Tibial nerve (tissue), 4 donors: ENCODE measurements at regions not wholly inside any gene's neighbourhood (a gene's known extent, or its start where the extent isn't known, plus 50 kb on each side); places are given as distances from the start of the nearest gene placed in this dataset.
A peak's percentile ranks its signal among the peaks of the same experiment; 100 is the strongest.

Source experiments
- DNase-seq, 2 donors: peaks; one replicate each; pipeline ENCODE4 v3.0.0-alpha.2; 2019; ENCODE audit warnings: low spot score in 2 of 2
- H3K27ac ChIP-seq, 4 donors: fragments of 200-600 bp; sonication (generic) in 3 of 4; one replicate each; pipeline ENCODE4 v1.5.1; 2017 to 2019; ENCODE audit warnings: mild to moderate bottlenecking in 1 of 4
- H3K27me3 ChIP-seq, 2 donors: fragments of 200-600 bp; sonication (generic) in 1 of 2; one replicate each; pipeline versions ENCODE4 v1.5.1 to v1.6.0; 2017 to 2019
- H3K36me3 ChIP-seq, 3 donors: fragments of 200-600 bp; sonication (generic); one replicate each; pipeline ENCODE4 v1.5.1; 2018 to 2019
- H3K4me1 ChIP-seq, 4 donors: fragments of 200-600 bp; sonication (generic) in 3 of 4; one replicate each; pipeline ENCODE4 v1.5.1; 2017 to 2019
- H3K4me3 ChIP-seq, 4 donors: fragments of 200-600 bp; sonication (generic) in 3 of 4; one replicate each; pipeline ENCODE4 v1.5.1; 2017 to 2019; ENCODE audit warnings: mild to moderate bottlenecking in 1 of 4, moderate library complexity in 1 of 4
- H3K9me3 ChIP-seq, 4 donors: fragments of 200-600 bp; sonication (generic) in 3 of 4; one replicate each; pipeline ENCODE4 v1.5.1; 2017 to 2019
- EP300 ChIP-seq, 2 donors: sonication (generic); formaldehyde crosslinking; IDR thresholded peaks; one replicate each; pipeline ENCODE4 v1.6.1; 2017; ENCODE audit warnings: antibody characterized with exemption in 2 of 2, mild to moderate bottlenecking in 1 of 2
- POLR2A ChIP-seq, 2 donors: fragments of 450-650 bp; IDR thresholded peaks; one replicate each; pipeline ENCODE4 v1.6.1; 2017; ENCODE audit warnings: antibody characterized with exemption in 2 of 2, mild to moderate bottlenecking in 2 of 2, moderate library complexity in 2 of 2
- WGBS, 2 donors: methylation state at CpG; one replicate each; pipeline ENCODE4 v1.1.5; 2018; 5-methylcytosine and 5-hydroxymethylcytosine counted together
- TF ChIP-seq, protein P1 (sequence below), 5 experiments: fragments of 200-600 bp in 3 of 5; fragments of 450-650 bp in 2 of 5; sonication (generic) in 3 of 5; IDR thresholded peaks; one replicate each; pipeline ENCODE4 v1.5.1; 2016 to 2019; ENCODE audit warnings: antibody characterized with exemption in 5 of 5, mild to moderate bottlenecking in 3 of 5, moderate library complexity in 2 of 5

DNA sequence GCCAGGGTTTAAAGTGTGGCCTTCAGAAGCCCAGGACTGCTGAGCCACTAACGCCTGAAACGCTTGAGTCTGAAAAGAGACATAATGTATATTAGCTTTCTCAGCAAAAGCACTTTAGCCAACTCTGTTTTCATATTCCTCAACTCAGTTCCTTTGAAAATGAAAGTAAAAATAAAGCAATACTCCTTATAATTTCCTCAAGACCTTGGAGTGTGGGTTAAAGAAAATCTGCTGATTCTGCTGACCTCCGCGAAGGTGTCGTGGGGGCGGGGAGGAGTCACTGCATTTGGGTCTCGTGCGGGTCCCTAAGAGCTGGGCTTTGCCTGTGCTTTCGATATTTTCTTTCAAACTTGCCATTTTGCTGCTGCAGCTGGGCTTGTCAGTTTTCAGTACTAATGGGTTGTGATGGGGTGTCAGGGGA is 142.2 kb upstream of the ARID1B start:
- no peak for DNase-seq
- H3K27me3 ChIP-seq: no peaks in the 10 kb centered on the region
- H3K9me3 ChIP-seq: no peaks in the 10 kb centered on the region
- peaks cover 0 to 14% (median 3%) of the 10 kb centered on the region in 4 donors for H3K4me1 ChIP-seq
- peak overlapping the region in 2 of 4 donors; percentile 21 to 26 for H3K27ac ChIP-seq
- peak overlapping the region; percentile 10 to 42 (median 30) for H3K4me3 ChIP-seq
- TF ChIP-seq EP300 (IDR thresholded peaks at IDR 0.05): no peak
- TF ChIP-seq, protein P1, sequence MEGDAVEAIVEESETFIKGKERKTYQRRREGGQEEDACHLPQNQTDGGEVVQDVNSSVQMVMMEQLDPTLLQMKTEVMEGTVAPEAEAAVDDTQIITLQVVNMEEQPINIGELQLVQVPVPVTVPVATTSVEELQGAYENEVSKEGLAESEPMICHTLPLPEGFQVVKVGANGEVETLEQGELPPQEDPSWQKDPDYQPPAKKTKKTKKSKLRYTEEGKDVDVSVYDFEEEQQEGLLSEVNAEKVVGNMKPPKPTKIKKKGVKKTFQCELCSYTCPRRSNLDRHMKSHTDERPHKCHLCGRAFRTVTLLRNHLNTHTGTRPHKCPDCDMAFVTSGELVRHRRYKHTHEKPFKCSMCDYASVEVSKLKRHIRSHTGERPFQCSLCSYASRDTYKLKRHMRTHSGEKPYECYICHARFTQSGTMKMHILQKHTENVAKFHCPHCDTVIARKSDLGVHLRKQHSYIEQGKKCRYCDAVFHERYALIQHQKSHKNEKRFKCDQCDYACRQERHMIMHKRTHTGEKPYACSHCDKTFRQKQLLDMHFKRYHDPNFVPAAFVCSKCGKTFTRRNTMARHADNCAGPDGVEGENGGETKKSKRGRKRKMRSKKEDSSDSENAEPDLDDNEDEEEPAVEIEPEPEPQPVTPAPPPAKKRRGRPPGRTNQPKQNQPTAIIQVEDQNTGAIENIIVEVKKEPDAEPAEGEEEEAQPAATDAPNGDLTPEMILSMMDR (IDR thresholded peaks at IDR 0.05): no peak
- WGBS, 2 donors: 25 to 36% methylated on average over 9 of the region's 9 CpGs
- no peaks in the 10 kb centered on the region for H3K36me3 ChIP-seq

DNA sequence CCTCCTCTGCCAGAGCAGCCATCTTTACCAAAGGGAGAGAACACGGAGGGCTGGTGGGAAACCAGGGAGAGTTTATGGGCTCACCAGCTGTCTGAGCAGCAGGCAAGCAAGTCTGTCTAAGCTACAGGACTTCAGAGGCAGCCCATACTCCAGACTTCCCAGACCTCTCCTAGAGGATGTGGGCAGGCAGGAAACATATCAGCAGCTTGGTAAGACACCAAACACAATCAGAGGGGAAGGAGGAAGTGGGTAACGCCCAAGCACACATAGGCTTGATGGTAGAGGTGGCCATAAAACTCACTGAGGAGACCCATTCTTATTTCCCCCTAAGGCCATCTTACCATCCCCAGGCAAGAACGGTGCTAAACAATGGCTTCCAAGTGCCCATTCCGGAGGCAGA is 143.1 kb upstream of the ARID1B start:
- DNase-seq: no peak
- no peak for TF ChIP-seq EP300 (IDR thresholded peaks at IDR 0.05)
- TF ChIP-seq, protein P1 (IDR thresholded peaks at IDR 0.05): no peak
- no peak for TF ChIP-seq POLR2A (IDR thresholded peaks at IDR 0.05)
- Histone ChIP-seq H3K9me3 (no peaks in the 10 kb centered on the region), H3K4me3 (no peak overlapping the region), H3K27ac (no peak overlapping the region), H3K27me3 (no peaks in the 10 kb centered on the region), H3K4me1 (peaks cover 0 to 14% (median 3%) of the 10 kb centered on the region in 4 donors), H3K36me3 (no peaks in the 10 kb centered on the region)
- WGBS, 2 donors: 83 to 91% methylated on average over 4 of the region's 4 CpGs

DNA sequence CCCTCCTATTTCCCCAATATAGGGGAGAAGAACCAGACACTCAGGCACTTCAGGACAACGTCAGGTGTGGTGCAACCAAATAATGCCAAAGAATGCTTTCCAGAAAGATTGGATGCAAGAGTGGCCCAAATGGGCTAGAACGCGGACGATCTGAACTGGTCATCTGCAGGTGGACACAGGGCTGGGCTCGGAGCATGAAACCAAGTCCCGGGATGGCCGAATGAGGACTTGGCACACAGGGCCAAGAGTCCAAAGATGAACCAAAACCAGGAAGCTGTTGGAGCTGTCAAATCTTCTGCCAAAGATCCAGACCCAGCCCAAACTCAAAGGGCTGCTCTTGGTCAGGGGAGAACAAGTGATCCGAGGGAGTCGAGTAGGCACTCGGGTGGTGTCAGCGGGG is 143.9 kb upstream of the ARID1B start:
- Histone ChIP-seq H3K4me3 (no peak overlapping the region), H3K9me3 (no peaks in the 10 kb centered on the region), H3K4me1 (peaks cover 0 to 14% (median 3%) of the 10 kb centered on the region in 4 donors), H3K36me3 (no peaks in the 10 kb centered on the region), H3K27ac (no peak overlapping the region), H3K27me3 (no peaks in the 10 kb centered on the region)
- no peak for DNase-seq
- TF ChIP-seq, protein P1 (IDR thresholded peaks at IDR 0.05): no peak
- no peak for TF ChIP-seq POLR2A (IDR thresholded peaks at IDR 0.05)
- no peak for TF ChIP-seq EP300 (IDR thresholded peaks at IDR 0.05)
- WGBS, 2 donors: 88 to 96% methylated on average over 11 of the region's 11 CpGs

DNA sequence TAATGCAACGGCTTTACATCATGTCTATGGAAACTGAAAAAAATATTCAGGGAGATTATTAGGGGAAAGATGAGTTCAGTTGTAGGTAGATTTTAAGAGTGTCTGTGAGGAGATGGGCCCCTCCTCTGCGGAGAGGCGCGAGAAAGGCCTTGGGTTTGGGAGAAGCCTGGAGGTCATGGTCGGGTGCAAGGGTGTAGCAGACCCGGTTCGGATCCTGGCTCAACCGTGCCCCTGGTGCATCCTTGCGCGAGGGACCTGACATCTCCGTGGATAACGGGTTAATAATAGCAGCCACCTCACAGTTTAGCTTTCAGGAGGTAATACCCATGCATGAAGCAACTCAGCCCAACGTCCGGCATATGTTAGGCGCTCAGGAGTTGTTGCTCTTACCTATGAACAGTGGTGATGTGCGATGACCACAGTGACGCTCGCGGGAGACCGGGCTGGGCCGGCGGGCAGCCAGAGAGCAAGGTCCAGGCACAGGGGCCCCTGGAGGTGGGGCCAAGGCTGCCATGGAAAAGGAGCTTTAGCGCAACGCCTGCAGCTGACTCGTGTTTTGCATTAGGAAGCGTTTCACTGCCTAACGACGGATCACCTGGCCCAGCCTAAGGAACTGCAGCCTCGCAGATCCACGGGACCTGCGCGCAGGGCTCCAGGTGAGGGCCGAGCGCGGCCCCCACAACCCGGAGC is 146.4 kb upstream of the ARID1B start:
- 93 to 97% methylated on average over 16 to 30 of the region's 36 CpGs for WGBS, 2 donors

DNA sequence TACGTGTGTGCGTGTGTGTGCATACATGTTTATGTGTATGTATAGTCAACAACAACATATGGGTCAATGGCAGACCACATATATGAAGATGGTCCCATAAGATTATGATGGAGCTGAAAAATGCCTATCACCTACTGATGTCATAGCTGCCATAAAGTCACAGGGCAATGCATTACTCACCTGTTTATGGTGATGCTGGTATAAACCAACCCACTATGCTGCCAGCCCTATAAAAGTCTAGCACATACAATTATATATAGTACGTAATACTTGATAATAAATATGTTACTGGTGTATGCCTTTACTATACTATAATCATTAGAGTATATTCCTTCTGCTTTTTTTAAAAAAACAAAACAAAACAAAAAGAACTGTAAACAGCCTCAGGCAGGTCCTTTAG is 148.4 kb upstream of the ARID1B start:
- Histone ChIP-seq H3K4me3 (no peak overlapping the region), H3K27me3 (no peaks in the 10 kb centered on the region), H3K9me3 (no peaks in the 10 kb centered on the region), H3K4me1 (no peaks in the 10 kb centered on the region), H3K36me3 (no peaks in the 10 kb centered on the region), H3K27ac (no peak overlapping the region)
- DNase-seq: no peak
- TF ChIP-seq, protein P1 (IDR thresholded peaks at IDR 0.05): no peak
- TF ChIP-seq EP300 (IDR thresholded peaks at IDR 0.05) (no peak), POLR2A (IDR thresholded peaks at IDR 0.05) (no peak)
- WGBS, 2 donors: 82 to 83% methylated on average over 3 of the region's 3 CpGs

More for the DNA sequence above, 146.4 kb upstream of the ARID1B start:
- Histone ChIP-seq H3K27ac (no peak overlapping the region), H3K27me3 (no peaks in the 10 kb centered on the region), H3K9me3 (no peaks in the 10 kb centered on the region), H3K4me3 (no peak overlapping the region), H3K36me3 (no peaks in the 10 kb centered on the region), H3K4me1 (peaks cover 0 to 14% (median 0%) of the 10 kb centered on the region in 4 donors)
- DNase-seq: no peak
- TF ChIP-seq EP300 (IDR thresholded peaks at IDR 0.05) (no peak), POLR2A (IDR thresholded peaks at IDR 0.05) (no peak)
- TF ChIP-seq, protein P1 (IDR thresholded peaks at IDR 0.05): no peak
